ENCODE measurements at regions not wholly inside any gene's neighbourhood (a gene's known extent, or its start where the extent isn't known, plus 50 kb on each side); places are given as distances from the start of the nearest gene placed in this dataset.
"Not testable (repeated sequence)": the region's sequence is repeated elsewhere in the genome, so short reads cannot be mapped to it uniquely, and the experiment has no call there.

DNA sequence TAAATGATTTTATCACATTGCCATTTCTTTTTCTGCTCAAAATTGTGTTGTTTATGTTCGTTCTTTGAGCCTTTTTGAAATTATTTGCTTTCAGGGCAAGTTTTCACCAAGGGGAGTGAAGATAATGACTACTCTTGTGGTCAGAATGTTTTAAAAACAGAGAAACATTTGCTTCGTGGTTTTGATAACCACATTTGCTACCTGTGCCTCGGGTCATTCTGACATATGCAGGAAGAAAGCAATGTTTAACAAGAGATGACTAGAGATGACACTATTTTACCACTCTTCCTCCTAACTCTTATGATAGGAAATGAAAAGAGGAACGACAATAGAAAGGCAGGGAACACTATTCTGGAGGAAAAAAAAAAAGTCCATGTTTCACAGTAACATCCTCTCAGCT is 1496.5 kb upstream of the GOT2 start:
- H3K4me3 Mint-ChIP-seq: no peak overlapping the region
- no peak overlapping the region for H3K27ac Mint-ChIP-seq
- H3K9me3 Mint-ChIP-seq: peaks cover 10 to 14% of the 10 kb centered on the region in 2 donors

GRCh38 chr16:60225541-60225940 is 1491.4 kb upstream of the GOT2 start:
- DNase-seq (no peak), ATAC-seq (replicated peaks in 1 of 2) (no peak)
- Mint-ChIP-seq H3K9me3 (peaks cover 4% of the 10 kb centered on the region in 2 donors), H3K4me1 (ENCODE audit: low read depth) (no peaks in the 10 kb centered on the region), H3K27me3 (ENCODE audit: low read depth) (no peaks in the 10 kb centered on the region), H3K4me3 (no peak overlapping the region), H3K36me3 (ENCODE audit: insufficient read depth in 2 of 2) (no peaks in the 10 kb centered on the region), H3K27ac (no peak overlapping the region)

More for the DNA sequence above, 1496.5 kb upstream of the GOT2 start:
- no peaks in the 10 kb centered on the region for H3K27me3 Mint-ChIP-seq (ENCODE audit: low read depth)
- H3K4me1 Mint-ChIP-seq (ENCODE audit: low read depth): no peaks in the 10 kb centered on the region
- H3K36me3 Mint-ChIP-seq (ENCODE audit: insufficient read depth in 2 of 2): peaks cover 1 to 2% of the 10 kb centered on the region in 2 donors
- DNase-seq (no peak), ATAC-seq (replicated peaks in 1 of 2) (no peak)

GRCh38 chr16:60217787-60218186 is 1483.7 kb upstream of the GOT2 start:
- DNase-seq (no peak), ATAC-seq (replicated peaks in 1 of 2) (no peak)
- no peaks in the 10 kb centered on the region for H3K4me1 Mint-ChIP-seq (ENCODE audit: low read depth)
- no peaks in the 10 kb centered on the region for H3K27me3 Mint-ChIP-seq (ENCODE audit: low read depth)
- H3K27ac Mint-ChIP-seq: no peak overlapping the region
- peaks cover 1 to 5% of the 10 kb centered on the region in 2 donors for H3K9me3 Mint-ChIP-seq
- H3K4me3 Mint-ChIP-seq: no peak overlapping the region
- H3K36me3 Mint-ChIP-seq (ENCODE audit: insufficient read depth in 2 of 2): no peaks in the 10 kb centered on the region

DNA sequence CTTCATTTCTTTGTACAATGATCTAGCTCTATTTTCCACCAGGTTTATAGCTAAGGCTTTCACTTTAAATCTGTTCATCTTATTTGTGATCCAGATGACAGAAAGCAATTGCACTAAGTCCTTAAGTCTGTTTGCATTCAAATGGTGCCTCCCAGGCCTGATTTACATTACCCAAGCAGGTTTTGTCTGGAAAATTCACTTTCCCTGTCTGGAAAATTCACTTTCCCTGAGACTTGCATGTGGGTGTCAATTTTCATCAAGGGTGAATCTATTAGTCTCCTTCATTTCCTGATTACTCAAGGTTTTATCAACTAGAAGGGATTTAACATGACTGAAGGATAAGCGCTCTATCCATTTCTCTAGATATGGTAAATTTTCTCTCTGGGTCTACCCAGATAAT is 1480.2 kb upstream of the GOT2 start:
- Mint-ChIP-seq H3K9me3 (peaks cover 3 to 9% of the 10 kb centered on the region in 2 donors), H3K36me3 (ENCODE audit: insufficient read depth in 2 of 2) (no peaks in the 10 kb centered on the region), H3K4me1 (ENCODE audit: low read depth) (no peaks in the 10 kb centered on the region), H3K27me3 (ENCODE audit: low read depth) (no peaks in the 10 kb centered on the region), H3K4me3 (no peak overlapping the region), H3K27ac (no peak overlapping the region)
- DNase-seq (no peak), ATAC-seq (replicated peaks in 1 of 2) (no peak)

DNA sequence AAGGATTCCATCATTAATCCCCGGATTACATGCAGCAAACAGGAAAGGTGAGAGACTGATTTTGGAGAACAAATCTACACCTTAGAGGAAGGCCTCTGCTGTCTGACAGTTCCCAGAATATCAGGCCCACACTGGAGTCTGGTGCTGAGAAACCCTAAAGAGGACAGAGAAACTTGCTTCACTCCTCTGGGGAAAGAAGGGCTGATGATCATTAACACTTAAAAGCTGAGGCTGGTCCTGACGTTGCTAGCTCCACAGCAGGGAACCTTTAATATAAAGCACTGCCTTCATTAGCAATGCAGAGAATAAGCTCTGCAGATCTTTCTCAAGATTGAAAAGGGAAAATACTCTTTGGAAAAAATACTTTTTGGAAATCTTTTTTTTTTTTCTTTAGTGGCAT is 1472.4 kb upstream of the GOT2 start:
- Mint-ChIP-seq H3K27ac (no peak overlapping the region), H3K4me3 (no peak overlapping the region), H3K9me3 (peaks cover 0 to 3% of the 10 kb centered on the region in 2 donors), H3K36me3 (ENCODE audit: insufficient read depth in 2 of 2) (no peaks in the 10 kb centered on the region), H3K4me1 (ENCODE audit: low read depth) (no peaks in the 10 kb centered on the region), H3K27me3 (ENCODE audit: low read depth) (no peaks in the 10 kb centered on the region)
- ATAC-seq (replicated peaks in 1 of 2) (no peak), DNase-seq (no peak)

DNA sequence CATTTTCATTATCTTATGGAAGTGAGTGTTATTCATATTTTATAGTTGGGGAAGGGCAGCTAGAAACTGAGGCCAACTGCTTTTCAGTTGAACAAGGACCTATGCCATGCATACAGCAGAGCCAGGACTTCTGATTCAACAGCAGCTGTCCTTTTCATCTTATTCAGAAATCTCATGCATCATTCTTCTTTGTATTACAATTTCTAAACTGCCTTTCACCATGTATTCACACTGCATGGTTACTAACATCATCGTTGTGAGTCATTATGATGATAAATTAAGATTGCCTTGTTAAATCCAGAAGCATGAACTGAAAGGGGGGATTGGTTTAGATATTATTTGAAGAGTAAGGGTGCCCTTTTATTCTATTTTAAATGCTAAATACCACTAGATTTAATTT is 1470.1 kb upstream of the GOT2 start:
- Mint-ChIP-seq H3K36me3 (ENCODE audit: insufficient read depth in 2 of 2) (peaks cover 2% of the 10 kb centered on the region in 2 donors), H3K4me3 (no peak overlapping the region), H3K27me3 (ENCODE audit: low read depth) (no peaks in the 10 kb centered on the region), H3K9me3 (peaks cover 4 to 5% of the 10 kb centered on the region in 2 donors), H3K4me1 (ENCODE audit: low read depth) (no peaks in the 10 kb centered on the region), H3K27ac (no peak overlapping the region)
- ATAC-seq (replicated peaks in 1 of 2): no peak
- no peak for DNase-seq

GRCh38 chr16:60203525-60204124 is 1469.5 kb upstream of the GOT2 start:
- Mint-ChIP-seq H3K27me3 (ENCODE audit: low read depth) (no peaks in the 10 kb centered on the region), H3K36me3 (ENCODE audit: insufficient read depth in 2 of 2) (peaks cover 2% of the 10 kb centered on the region in 2 donors), H3K4me3 (no peak overlapping the region), H3K9me3 (peaks cover 4 to 5% of the 10 kb centered on the region in 2 donors), H3K4me1 (ENCODE audit: low read depth) (no peaks in the 10 kb centered on the region), H3K27ac (no peak overlapping the region)
- DNase-seq (no peak), ATAC-seq (replicated peaks in 1 of 2) (no peak)

- not testable (repeated sequence) for H3K4me3 Mint-ChIP-seq; H3K27ac Mint-ChIP-seq; H3K9me3 Mint-ChIP-seq; DNase-seq; H3K36me3 Mint-ChIP-seq (ENCODE audit: insufficient read depth in 2 of 2); H3K4me1 Mint-ChIP-seq (ENCODE audit: low read depth); H3K27me3 Mint-ChIP-seq (ENCODE audit: low read depth); ATAC-seq (replicated peaks in 1 of 2)
These were observed 1466.6 kb upstream of the GOT2 start for GRCh38 chr16:60200729-60201128.

DNA sequence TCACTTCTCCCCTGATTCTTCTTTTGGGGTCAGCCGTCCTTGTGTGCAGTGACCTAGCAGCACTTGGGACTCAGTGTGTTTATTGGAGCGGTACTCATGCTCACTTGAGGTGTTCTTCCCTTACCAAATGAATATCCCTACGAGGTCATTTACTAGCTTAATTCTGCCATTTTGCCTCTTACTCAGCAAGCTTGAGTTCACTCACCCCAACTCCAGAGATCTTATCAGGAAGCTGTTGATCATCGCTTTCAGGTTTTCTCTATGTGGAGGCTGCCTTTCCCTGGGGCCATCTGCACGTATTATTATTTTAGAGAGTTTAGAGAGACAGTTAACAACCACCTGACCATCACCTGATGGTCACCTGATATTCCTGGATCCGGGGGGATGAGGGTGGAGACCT is 1466.0 kb upstream of the GOT2 start:
- H3K4me3 Mint-ChIP-seq: no peak overlapping the region

DNA sequence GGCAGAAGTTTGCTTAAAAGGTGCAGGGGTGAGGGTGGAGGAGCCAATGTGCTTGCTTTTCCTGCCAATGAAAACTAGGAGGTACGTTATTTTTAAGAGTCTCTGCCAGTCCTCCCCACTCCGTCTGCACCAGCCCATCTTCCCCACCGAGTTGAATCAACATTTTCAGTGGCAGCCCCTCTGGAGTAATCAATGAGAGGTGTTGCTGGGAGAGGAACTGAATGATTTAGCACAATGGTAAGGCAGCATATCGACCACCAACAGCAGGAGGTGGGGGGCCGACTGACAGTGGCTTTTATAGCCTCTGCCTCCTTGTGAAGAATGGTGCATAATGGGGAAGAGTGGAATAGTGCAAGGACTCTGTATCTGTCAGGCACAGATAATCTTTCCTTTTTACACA is 1465.0 kb upstream of the GOT2 start:
- Mint-ChIP-seq H3K4me3 (no peak overlapping the region), H3K27me3 (ENCODE audit: low read depth) (no peaks in the 10 kb centered on the region), H3K9me3 (peaks cover 2 to 4% of the 10 kb centered on the region in 2 donors), H3K4me1 (ENCODE audit: low read depth) (no peaks in the 10 kb centered on the region), H3K36me3 (ENCODE audit: insufficient read depth in 2 of 2) (peaks cover 2% of the 10 kb centered on the region in 2 donors), H3K27ac (no peak overlapping the region)
- ATAC-seq (replicated peaks in 1 of 2): no peak
- no peak for DNase-seq

More for the DNA sequence above, 1466.0 kb upstream of the GOT2 start:
- Mint-ChIP-seq H3K9me3 (peaks cover 2 to 4% of the 10 kb centered on the region in 2 donors), H3K36me3 (ENCODE audit: insufficient read depth in 2 of 2) (peaks cover 2% of the 10 kb centered on the region in 2 donors), H3K27ac (no peak overlapping the region), H3K27me3 (ENCODE audit: low read depth) (no peaks in the 10 kb centered on the region), H3K4me1 (ENCODE audit: low read depth) (no peaks in the 10 kb centered on the region)
- ATAC-seq (replicated peaks in 1 of 2) (no peak), DNase-seq (no peak)

- Mint-ChIP-seq H3K9me3 (peaks cover 11 to 13% of the 10 kb centered on the region in 2 donors), H3K4me3 (no peak overlapping the region), H3K27ac (no peak overlapping the region), H3K27me3 (ENCODE audit: low read depth) (no peaks in the 10 kb centered on the region), H3K36me3 (ENCODE audit: insufficient read depth in 2 of 2) (peaks cover 0 to 2% of the 10 kb centered on the region in 2 donors), H3K4me1 (ENCODE audit: low read depth) (no peaks in the 10 kb centered on the region)
- ATAC-seq (replicated peaks in 1 of 2) (no peak), DNase-seq (no peak)
These were observed 1447.4 kb upstream of the GOT2 start for GRCh38 chr16:60181536-60181935.

GRCh38 chr16:60180609-60181008 is 1446.5 kb upstream of the GOT2 start:
- H3K27me3 Mint-ChIP-seq (ENCODE audit: low read depth): no peaks in the 10 kb centered on the region
- DNase-seq: no peak
- peaks cover 11% of the 10 kb centered on the region in 2 donors for H3K9me3 Mint-ChIP-seq
- H3K4me1 Mint-ChIP-seq (ENCODE audit: low read depth): no peaks in the 10 kb centered on the region
- peaks cover 0 to 2% of the 10 kb centered on the region in 2 donors for H3K36me3 Mint-ChIP-seq (ENCODE audit: insufficient read depth in 2 of 2)
- H3K4me3 Mint-ChIP-seq: no peak overlapping the region
- H3K27ac Mint-ChIP-seq: no peak overlapping the region
- ATAC-seq (replicated peaks in 1 of 2): no peak

- DNase-seq (no peak), ATAC-seq (replicated peaks in 1 of 2) (no peak)
- Mint-ChIP-seq H3K4me3 (no peak overlapping the region), H3K4me1 (ENCODE audit: low read depth) (no peaks in the 10 kb centered on the region), H3K36me3 (ENCODE audit: insufficient read depth in 2 of 2) (peaks cover 1 to 2% of the 10 kb centered on the region in 2 donors), H3K9me3 (peaks cover 9 to 10% of the 10 kb centered on the region in 2 donors), H3K27me3 (ENCODE audit: low read depth) (no peaks in the 10 kb centered on the region), H3K27ac (no peak overlapping the region)
These were observed 1436.1 kb upstream of the GOT2 start for GRCh38 chr16:60170196-60170595.

DNA sequence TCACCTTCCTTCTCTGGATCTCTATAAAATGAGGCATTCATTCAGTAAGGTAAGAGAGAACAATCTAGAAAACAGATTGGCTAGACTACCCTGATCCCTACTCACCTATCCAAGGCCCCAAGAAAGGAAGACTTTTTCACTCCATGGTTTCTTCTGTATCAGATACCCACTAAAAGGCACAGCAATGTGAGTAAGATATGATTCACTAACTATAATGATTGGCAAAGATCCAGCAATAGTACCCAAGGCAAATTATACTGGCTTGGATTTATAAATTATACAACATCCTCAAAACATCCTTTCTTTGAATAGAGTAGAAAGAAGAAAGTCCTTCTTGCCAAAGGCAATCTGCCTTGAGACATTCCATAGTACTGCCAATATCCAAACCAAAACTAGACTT is 1432.0 kb upstream of the GOT2 start:
- Mint-ChIP-seq H3K4me3 (no peak overlapping the region), H3K9me3 (peaks cover 3% of the 10 kb centered on the region in 2 donors), H3K27ac (no peak overlapping the region), H3K4me1 (ENCODE audit: low read depth) (no peaks in the 10 kb centered on the region), H3K36me3 (ENCODE audit: insufficient read depth in 2 of 2) (no peaks in the 10 kb centered on the region), H3K27me3 (ENCODE audit: low read depth) (no peaks in the 10 kb centered on the region)
- DNase-seq (no peak), ATAC-seq (replicated peaks in 1 of 2) (no peak)

Measured in activated T-cell treated with anti-CD3 and anti-CD28 coated beads, Interleukin-2, amount 50 U/mL, for 72 hours (primary cell).